ENCODE measurements at regions not wholly inside any gene's neighbourhood (a gene's known extent, or its start where the extent isn't known, plus 50 kb on each side); places are given as distances from the start of the nearest gene placed in this dataset.

GRCh38 chr2:172323861-172324597 lies 103.4 kb upstream of the ITGA6 start:
- Mint-ChIP-seq H3K36me3 (ENCODE audit: low read depth) (no peaks in the 10 kb centered on the region), H3K9me3 (peaks cover 8% of the 10 kb centered on the region), H3K4me1 (ENCODE audit: low read depth) (no peaks in the 10 kb centered on the region), H3K27ac (no peak overlapping the region), H3K4me3 (no peak overlapping the region), H3K27me3 (ENCODE audit: insufficient read depth) (peaks cover 2% of the 10 kb centered on the region)
- DNase-seq (ENCODE audit: low spot score), result no peak
- intact Hi-C loops (cut with micrococcal nuclease), result no loop called here

GRCh38 chr2:172326211-172326509 lies 101.2 kb upstream of the ITGA6 start:
- peaks cover 8% of the 10 kb centered on the region for H3K9me3 Mint-ChIP-seq
- DNase-seq (ENCODE audit: low spot score), result no peak
- no peak overlapping the region for H3K4me3 Mint-ChIP-seq
- peaks cover 2% of the 10 kb centered on the region for H3K27me3 Mint-ChIP-seq (ENCODE audit: insufficient read depth)
- H3K27ac Mint-ChIP-seq, result no peak overlapping the region
- no peaks in the 10 kb centered on the region for H3K4me1 Mint-ChIP-seq (ENCODE audit: low read depth)
- intact Hi-C loops (cut with micrococcal nuclease), result loop anchor here (1.0 kb wide), 1 partner anchor 45 kb away; no protein-coding TSS in a partner anchor
- H3K36me3 Mint-ChIP-seq (ENCODE audit: low read depth), result no peaks in the 10 kb centered on the region

DNA sequence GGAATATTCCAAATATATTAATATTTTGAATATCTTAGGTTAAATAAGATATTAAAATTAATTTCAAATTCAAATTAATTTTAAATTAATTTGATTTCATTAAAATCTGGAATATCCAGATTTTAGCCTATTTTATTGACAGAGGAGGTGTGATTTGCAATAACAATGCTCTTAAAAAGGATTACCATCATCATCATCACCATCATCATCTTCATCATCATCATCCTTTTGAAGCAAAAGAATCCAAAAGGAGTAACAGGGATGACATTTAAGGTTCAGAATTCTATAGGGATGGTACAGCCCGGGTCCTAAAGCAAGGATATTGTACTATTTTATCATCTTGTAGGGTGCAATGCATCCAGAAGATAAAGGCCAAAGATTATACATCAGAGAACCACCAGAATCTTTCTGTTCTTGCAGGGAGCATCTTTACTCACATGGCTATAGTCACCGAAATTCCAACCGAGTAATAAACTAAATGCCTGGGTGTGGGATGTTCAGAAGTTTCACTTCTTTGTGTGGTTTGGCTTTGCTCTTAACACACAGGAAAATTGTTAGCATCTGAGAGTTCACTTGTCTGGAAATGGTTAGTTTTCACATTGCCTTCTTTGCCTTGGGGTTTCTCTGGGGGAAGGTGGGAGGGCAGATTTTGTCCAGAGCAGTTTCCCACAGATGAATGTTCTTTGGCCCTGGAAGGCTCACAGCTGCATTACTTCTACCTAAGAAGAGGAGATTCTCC lies 99.1 kb upstream of the ITGA6 start:
- Mint-ChIP-seq H3K27me3 (ENCODE audit: insufficient read depth) (peaks cover 2% of the 10 kb centered on the region), H3K4me1 (ENCODE audit: low read depth) (no peaks in the 10 kb centered on the region), H3K36me3 (ENCODE audit: low read depth) (no peaks in the 10 kb centered on the region), H3K4me3 (no peak overlapping the region), H3K27ac (no peak overlapping the region), H3K9me3 (no peaks in the 10 kb centered on the region)
- intact Hi-C loops (cut with micrococcal nuclease), result no loop called here
- DNase-seq (ENCODE audit: low spot score), result no peak

DNA sequence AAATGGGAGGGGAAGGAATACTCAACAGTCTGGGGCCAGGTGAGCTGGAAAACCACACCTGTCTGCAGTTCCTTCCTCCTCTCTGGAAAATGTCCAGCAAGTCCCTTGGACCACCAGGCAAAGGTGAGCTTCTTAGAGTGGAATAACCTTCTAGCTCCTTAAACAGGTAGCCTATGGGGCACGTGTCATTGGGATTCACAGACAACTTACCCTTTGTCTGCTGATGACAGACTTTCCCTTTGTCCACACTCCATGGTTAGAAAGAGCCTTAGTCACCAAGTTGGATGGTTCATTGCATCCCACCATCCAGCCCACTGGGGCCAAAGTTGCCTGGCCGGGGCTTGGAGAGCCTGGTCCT lies 98.0 kb upstream of the ITGA6 start:
- Mint-ChIP-seq H3K27ac (no peak overlapping the region), H3K4me3 (no peak overlapping the region), H3K27me3 (ENCODE audit: insufficient read depth) (peaks cover 2% of the 10 kb centered on the region), H3K9me3 (no peaks in the 10 kb centered on the region), H3K4me1 (ENCODE audit: low read depth) (no peaks in the 10 kb centered on the region), H3K36me3 (ENCODE audit: low read depth) (no peaks in the 10 kb centered on the region)
- intact Hi-C loops (cut with micrococcal nuclease), result no loop called here
- no peak for DNase-seq (ENCODE audit: low spot score)

DNA sequence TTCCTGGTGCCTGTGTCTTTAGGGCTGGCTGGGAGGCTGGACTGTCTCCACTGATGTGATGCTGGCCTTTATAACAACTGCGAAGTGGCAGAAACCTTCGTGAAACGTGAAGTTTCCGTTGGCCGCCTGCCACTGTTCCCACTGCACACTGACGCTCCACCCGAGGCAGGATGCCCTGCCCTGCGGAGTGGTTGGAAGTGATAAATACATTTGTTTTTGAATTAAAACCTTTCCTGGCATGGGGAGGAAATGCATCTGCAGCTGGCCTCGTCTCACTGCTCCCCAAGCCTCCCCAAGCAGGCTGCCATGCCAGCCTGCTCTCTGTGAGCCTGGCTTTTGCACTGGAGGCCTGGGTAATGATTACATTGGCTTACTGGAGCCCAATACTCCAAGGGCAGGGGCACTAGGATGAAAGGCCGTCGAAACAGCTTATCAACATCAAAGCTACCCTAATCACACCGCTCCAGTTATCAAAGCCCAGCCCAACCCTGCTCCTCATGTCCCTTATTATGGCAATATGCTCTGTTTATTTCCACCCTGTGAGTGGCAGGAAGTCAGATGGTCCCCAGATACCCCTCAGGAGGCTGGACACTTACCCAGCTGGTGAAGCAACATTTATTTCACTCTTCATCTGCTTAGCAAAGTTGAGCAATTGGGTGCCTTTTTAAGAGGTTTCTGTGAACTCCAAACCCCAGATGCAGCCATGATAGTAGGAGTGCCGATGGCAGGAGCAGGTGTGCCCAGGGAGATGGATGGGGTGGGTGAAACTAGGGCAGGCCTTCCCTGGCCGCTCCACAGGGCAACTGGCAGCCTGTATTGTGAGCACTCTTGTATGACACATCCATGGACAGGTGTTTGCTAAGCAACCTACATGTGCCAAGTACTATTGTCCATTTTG lies 97.4 kb upstream of the ITGA6 start:
- Mint-ChIP-seq H3K27me3 (ENCODE audit: insufficient read depth) (peaks cover 2% of the 10 kb centered on the region), H3K36me3 (ENCODE audit: low read depth) (no peaks in the 10 kb centered on the region), H3K4me3 (no peak overlapping the region), H3K4me1 (ENCODE audit: low read depth) (no peaks in the 10 kb centered on the region), H3K27ac (no peak overlapping the region), H3K9me3 (no peaks in the 10 kb centered on the region)
- DNase-seq (ENCODE audit: low spot score), result no peak
- intact Hi-C loops (cut with micrococcal nuclease), result no loop called here

GRCh38 chr2:172332507-172332906 lies 94.9 kb upstream of the ITGA6 start:
- Mint-ChIP-seq H3K27me3 (ENCODE audit: insufficient read depth) (no peaks in the 10 kb centered on the region), H3K4me1 (ENCODE audit: low read depth) (no peaks in the 10 kb centered on the region), H3K36me3 (ENCODE audit: low read depth) (no peaks in the 10 kb centered on the region), H3K27ac (no peak overlapping the region), H3K4me3 (no peak overlapping the region), H3K9me3 (no peaks in the 10 kb centered on the region)
- intact Hi-C loops (cut with micrococcal nuclease), result no loop called here
- DNase-seq (ENCODE audit: low spot score), result no peak

- no peaks in the 10 kb centered on the region for H3K36me3 Mint-ChIP-seq (ENCODE audit: low read depth)
- H3K4me1 Mint-ChIP-seq (ENCODE audit: low read depth), result no peaks in the 10 kb centered on the region
- H3K4me3 Mint-ChIP-seq, result no peak overlapping the region
- H3K9me3 Mint-ChIP-seq, result no peaks in the 10 kb centered on the region
- DNase-seq (ENCODE audit: low spot score), result no peak
- intact Hi-C loops (cut with micrococcal nuclease), result no loop called here
- H3K27me3 Mint-ChIP-seq (ENCODE audit: insufficient read depth), result peaks cover 2% of the 10 kb centered on the region
- H3K27ac Mint-ChIP-seq, result no peak overlapping the region
These were observed 94.0 kb upstream of the ITGA6 start for GRCh38 chr2:172333235-172333977.

DNA sequence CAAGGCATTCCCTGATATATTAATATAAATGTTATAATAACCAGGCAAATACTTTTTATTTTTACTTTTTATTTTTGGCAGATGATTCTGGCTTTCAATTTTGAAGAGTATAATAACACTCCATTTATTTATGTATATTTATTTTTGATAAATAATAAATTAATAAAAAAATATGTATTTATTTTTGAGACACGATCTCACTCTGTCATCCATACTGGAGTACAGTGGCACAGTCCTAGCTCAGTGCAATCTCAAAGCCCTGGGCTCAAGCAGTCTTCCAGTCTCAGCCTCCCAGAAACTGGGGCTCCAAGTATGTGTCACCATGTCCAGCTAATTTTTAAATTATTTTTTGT lies 93.4 kb upstream of the ITGA6 start:
- Mint-ChIP-seq H3K27me3 (ENCODE audit: insufficient read depth) (peaks cover 2% of the 10 kb centered on the region), H3K4me3 (no peak overlapping the region), H3K36me3 (ENCODE audit: low read depth) (no peaks in the 10 kb centered on the region), H3K9me3 (no peaks in the 10 kb centered on the region), H3K4me1 (ENCODE audit: low read depth) (peaks cover 3% of the 10 kb centered on the region), H3K27ac (no peak overlapping the region)
- intact Hi-C loops (cut with micrococcal nuclease), result no loop called here
- DNase-seq (ENCODE audit: low spot score), result no peak

DNA sequence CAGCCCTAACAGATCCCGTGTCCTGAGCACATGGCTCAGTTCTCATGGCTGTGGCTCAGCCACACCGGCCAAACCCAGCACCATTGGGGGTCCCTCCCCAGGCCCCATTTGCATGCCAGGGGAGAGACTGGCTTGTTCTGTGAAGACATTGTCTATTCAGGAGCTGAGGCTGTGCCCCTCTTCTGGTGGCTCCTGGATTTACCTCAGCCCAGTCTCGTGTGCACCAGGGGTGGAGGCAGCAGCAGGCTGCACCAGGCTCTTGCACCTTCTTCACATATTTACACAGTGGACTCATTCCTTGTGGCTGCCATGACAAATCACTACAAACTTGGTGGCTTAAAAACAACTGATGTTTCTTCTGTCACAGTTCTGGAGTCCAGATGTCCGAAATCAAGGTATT lies 92.4 kb upstream of the ITGA6 start:
- Mint-ChIP-seq H3K27ac (no peak overlapping the region), H3K27me3 (ENCODE audit: insufficient read depth) (peaks cover 2% of the 10 kb centered on the region), H3K36me3 (ENCODE audit: low read depth) (no peaks in the 10 kb centered on the region), H3K4me3 (no peak overlapping the region), H3K4me1 (ENCODE audit: low read depth) (peaks cover 13% of the 10 kb centered on the region), H3K9me3 (no peaks in the 10 kb centered on the region)
- DNase-seq (ENCODE audit: low spot score), result no peak
- intact Hi-C loops (cut with micrococcal nuclease), result loop anchor here (5.0 kb wide), 1 partner anchor 127 kb away; no protein-coding TSS in a partner anchor

DNA sequence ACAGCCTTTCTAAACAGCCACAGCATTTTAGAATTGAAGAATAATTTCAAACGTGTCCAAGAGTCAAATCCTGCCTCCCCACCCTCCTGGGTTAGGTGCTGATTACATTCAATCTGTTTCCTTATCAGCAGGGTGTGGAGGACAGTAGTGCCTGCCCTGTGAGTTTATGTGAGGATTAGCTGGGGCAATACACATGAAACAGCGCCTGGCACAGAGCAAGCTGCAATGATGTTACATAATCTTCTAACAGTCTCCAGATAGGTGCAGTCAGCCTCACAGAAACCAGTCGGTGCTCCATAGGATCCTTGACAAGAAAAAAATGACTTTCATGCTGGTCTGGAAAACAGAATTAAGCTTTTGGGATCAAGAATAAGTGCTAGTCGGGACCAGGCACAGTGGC lies 91.7 kb upstream of the ITGA6 start:
- H3K4me1 Mint-ChIP-seq (ENCODE audit: low read depth), result peaks cover 20% of the 10 kb centered on the region
- H3K9me3 Mint-ChIP-seq, result no peaks in the 10 kb centered on the region
- intact Hi-C loops (cut with micrococcal nuclease), result loop anchor here (5.0 kb wide), 1 partner anchor 127 kb away; no protein-coding TSS in a partner anchor

DNA sequence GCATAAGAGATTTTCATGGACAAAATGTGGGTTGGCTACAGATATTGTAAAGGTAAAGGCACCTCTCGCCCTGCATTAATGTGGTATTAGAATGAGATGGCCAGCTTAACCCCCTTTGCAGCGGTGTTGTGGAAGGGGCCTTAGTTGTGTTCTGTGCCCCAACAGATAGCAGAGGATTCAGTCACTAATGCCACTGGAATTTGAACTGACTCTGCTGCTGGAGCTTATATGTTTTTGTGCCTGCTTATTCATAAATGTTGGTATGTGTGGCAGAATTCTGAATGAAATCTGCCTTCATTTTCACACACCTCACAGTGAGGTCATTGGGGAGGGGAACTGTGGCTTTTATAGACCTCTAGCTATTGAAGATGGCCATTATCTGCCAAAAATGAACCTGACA lies 90.7 kb upstream of the ITGA6 start:
- H3K4me3 Mint-ChIP-seq, result no peak overlapping the region
- no peaks in the 10 kb centered on the region for H3K36me3 Mint-ChIP-seq (ENCODE audit: low read depth)
- H3K4me1 Mint-ChIP-seq (ENCODE audit: low read depth), result peaks cover 25% of the 10 kb centered on the region
- H3K27me3 Mint-ChIP-seq (ENCODE audit: insufficient read depth), result peaks cover 2% of the 10 kb centered on the region
- no peak overlapping the region for H3K27ac Mint-ChIP-seq
- intact Hi-C loops (cut with micrococcal nuclease), result loop anchor here (5.0 kb wide), 1 partner anchor 126 kb away; no protein-coding TSS in a partner anchor
- H3K9me3 Mint-ChIP-seq, result no peaks in the 10 kb centered on the region
- no peak for DNase-seq (ENCODE audit: low spot score)

More for the DNA sequence above, 91.7 kb upstream of the ITGA6 start:
- no peak for DNase-seq (ENCODE audit: low spot score)
- Mint-ChIP-seq H3K4me3 (no peak overlapping the region), H3K27me3 (ENCODE audit: insufficient read depth) (peaks cover 2% of the 10 kb centered on the region), H3K27ac (no peak overlapping the region), H3K36me3 (ENCODE audit: low read depth) (no peaks in the 10 kb centered on the region)

DNA sequence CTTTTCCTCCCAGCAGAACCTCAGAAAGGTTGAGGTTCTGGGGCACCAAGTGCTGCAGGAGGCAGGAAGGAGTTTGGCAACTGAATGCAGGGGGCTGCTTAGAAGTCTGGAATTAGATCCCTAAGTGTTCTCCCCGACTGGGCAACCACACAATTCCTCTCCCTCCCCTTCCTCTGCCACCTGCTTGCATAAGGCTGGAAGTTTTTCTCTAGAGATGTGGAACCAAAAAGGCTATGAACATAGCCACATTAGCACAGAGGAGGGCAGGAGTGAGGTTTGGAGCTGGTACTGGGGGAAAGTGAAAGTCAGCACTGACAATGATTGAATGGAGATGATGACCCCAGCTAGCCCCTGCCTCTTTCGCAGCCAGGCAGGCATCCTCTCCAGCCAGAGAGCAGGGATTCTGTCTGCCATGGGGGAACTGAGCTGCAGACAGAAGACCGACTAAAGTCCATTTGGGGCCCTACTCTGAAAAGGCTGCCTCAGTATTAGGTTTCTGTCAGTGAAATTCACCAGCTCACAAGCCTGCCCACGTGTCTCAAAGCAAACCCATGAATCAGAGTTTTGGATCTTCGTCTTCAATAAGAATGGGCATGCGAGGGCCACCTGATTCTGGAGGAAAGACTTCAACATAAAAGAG lies 87.9 kb upstream of the ITGA6 start:
- H3K27me3 Mint-ChIP-seq (ENCODE audit: insufficient read depth), result peaks cover 2% of the 10 kb centered on the region
- H3K9me3 Mint-ChIP-seq, result peaks cover 11% of the 10 kb centered on the region
- no peak for DNase-seq (ENCODE audit: low spot score)
- H3K27ac Mint-ChIP-seq, result no peak overlapping the region
- peaks cover 2% of the 10 kb centered on the region for H3K36me3 Mint-ChIP-seq (ENCODE audit: low read depth)
- intact Hi-C loops (cut with micrococcal nuclease), result loop anchor here (5.0 kb wide), 1 partner anchor 123 kb away; no protein-coding TSS in a partner anchor
- H3K4me3 Mint-ChIP-seq, result peak overlapping the region; percentile 31
- H3K4me1 Mint-ChIP-seq (ENCODE audit: low read depth), result peaks cover 25% of the 10 kb centered on the region
